AG20443 (cell line): ENCODE measurements at regions not wholly inside any gene's neighbourhood (a gene's known extent, or its start where the extent isn't known, plus 50 kb on each side); places are given as distances from the start of the nearest gene placed in this dataset.

Source experiments
- DNase-seq: peaks from one replicate; pipeline ENCODE4 v3.0.0; 2012; ENCODE audit warnings: low spot score, mixed read lengths

DNA sequence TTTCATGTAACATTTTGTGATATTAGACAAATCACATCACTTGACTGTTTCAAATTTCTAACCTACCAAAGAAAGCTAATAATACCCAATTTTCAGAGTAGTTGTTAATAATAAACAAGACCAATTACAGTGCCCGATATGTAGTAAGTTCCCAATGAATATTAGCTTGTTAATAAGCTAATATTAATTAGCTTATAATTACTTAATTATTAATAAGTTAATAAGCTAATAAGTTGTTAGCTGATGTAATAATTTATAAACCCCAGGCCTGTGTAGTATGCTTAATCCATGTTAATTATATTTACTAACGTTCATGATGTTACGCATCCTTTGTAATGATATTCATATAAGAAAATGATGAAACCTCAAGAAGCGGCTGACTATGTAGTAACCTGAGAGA is 643.8 kb upstream of the KIRREL3 start:
- DNase-seq: no peak

DNA sequence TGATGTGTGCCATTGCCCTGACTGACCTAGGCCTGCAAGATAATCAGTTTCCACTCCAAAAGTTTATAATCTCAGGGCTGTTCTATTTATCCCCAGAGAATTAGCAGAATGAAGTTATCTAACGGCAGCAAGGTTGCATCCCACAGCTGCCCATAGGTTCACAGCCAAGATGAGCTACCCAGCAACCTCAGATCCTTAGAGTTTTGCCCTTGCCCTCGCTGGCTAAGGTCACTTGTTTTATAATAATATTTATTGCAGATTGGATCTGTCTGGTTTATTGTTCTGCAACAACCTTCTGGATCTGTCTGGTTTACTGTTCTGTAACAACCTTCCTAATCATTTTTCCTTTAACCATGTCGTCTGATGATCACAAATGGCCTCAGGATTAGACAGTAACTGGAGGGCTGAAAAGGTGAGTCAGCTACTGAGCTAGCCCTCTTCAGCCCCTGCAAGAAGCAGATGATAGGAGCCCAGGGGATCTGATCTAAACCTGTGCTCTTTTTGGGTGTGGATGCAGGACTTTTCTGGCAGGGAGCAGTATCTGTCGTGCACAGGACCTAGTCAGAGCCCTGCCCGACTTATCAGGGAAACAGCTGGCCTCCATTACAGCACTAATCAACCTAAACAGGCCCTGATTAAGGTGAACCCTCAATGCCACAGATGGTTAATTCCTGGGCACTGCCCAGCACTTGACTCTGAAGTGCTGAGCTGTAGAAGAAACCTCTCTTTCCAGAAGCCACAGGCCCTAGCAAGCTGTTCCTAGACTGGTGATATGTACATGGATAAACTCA is 642.9 kb upstream of the KIRREL3 start:
- DNase-seq: no peak

DNA sequence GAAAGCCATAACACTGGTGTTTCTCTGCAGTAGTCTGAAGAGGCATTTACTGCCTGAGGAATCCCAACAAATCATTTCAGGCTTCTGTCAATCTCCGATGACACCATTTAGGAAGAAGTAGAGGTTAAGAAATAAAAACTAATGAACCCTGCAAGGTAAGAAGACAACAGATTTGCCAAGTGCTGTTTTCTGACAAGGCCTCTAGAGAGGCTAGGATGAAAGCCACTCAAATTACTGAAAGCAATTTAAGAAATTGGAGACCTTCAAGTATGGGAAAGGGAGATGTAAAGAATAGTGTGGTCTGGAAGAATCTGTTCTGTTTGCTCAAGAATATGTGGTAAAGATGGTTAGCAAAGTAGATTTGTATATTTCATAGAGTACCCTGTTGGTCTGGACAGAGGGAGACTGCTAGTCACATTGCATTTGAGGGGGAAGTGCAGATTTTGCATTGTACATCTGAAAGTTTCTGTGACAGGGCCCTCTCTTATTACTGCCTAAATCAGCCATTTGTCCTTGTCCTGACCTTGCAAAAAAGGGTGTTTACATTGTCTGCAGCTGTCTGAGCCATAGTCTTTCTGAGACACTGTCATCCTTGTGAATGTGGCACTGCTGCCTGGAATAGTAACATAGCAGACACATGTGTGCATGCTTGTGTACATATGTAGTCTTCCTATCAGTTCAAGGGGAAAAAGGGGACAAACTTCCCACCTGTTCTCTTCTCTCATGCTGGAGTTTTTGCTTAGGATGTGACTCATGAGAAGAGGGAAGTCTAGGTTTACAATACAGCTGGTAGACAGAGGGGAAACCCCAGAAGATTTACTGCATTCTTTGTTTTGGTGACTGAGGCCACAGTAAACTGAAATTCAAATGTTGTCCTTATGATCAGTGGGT is 640.2 kb upstream of the KIRREL3 start:
- no peak for DNase-seq

DNA sequence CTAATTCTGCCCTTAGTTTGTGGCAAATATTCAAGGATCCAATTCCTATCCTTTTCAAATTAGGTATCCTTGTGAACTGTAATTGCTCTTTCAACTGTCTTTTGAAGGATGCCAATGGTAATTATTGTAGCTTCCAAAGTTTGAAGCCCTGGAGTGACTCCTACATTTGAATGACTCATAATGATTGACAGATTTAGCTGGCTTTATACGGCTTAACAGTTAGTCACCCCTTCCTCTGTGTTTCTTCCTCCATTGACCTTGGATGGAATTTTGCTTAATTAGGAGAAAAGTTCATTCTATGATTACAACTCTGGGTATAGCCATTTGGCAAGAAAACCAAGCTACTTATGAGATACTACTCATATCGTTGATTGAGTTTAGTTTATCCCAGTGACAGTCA is 639.3 kb upstream of the KIRREL3 start:
- DNase-seq: no peak

DNA sequence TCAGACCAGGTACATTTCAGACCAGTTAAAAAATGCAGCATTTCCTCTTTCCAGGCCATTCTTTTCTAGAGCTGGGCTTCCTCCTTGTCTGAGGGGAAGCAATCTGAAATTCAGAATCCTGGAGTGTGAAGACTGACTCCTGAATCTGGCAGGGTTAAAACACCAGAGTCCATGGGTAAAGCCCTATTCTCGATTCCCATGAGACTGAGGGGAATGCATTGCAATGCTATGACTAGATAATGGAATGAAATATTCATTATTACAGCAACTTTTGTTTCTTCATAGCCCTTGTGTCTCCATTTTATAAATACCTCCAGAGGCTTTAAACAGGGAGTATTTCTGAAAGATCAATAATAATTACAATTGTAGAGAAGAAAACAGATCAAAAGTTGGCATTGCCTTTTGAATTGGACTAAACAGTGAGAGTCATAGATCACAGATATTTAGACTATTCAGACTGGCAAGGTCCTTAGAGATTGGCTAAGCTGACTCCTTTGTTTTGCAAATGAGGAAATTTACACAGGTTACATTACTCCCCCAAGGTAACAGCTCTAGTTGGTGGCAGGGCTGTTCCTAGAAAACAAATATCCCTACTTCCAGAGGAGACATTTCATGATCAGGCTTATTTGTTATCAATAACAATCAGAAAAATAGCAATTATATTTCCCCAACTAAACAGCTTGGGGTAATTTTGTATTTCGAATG is 632.6 kb upstream of the KIRREL3 start:
- DNase-seq: peak; percentile 12

DNA sequence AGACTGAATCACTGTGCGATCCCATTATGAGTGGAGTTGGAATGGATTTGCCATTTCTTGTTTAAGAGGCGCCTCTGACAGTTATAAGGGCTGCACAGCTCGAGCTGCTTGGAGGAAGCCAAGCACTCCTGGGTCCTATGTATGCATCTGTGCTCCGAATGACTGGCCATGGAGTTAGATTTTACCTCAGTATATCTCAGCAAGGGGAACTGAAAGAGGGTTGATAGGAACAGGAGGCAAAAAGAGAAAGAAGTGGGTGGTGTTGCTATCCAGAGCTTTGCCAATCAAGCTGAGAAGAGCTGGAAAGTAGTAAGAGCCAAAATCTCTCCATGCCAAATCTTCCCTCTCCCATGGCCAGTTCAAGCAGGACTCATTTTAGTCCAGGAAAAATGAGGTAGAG is 632.0 kb upstream of the KIRREL3 start:
- DNase-seq: no peak

DNA sequence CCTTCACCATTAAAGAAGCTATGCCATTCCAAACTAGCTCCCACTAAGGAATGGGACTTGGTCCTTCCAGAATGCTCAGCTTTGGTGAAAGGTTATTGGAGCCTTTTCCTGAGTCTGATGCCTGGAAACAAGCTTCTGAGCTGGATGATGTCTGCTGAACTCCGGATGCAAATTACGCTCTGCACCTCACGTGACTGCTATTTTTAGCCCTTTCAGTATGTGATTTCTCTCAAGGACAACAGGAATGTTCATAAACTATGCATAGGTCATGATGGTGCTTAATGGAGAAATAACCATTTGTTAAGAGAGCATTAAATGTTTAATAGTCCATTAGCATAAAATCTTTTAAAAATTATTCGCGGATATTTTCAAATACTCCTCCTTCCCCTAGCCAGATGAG is 631.4 kb upstream of the KIRREL3 start:
- no peak for DNase-seq

DNA sequence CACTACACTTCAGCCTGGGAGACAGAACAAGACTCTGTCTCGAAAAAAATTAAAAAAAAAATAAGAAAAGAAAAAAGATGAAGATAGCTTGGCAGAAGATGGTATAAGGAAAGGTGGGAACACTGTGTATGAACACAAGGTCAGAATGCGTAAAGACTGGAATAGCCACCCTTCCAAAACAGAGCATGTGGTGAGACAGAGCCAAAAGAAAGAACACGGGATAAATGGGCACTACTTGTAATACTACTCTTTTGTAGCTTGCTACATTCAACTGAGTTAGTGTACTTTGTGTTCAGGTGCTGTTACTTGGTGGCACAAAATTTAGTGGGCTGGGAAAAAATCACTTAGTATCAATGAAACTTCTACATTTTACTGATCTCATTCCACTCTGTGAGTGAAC is 628.6 kb upstream of the KIRREL3 start:
- DNase-seq: no peak

DNA sequence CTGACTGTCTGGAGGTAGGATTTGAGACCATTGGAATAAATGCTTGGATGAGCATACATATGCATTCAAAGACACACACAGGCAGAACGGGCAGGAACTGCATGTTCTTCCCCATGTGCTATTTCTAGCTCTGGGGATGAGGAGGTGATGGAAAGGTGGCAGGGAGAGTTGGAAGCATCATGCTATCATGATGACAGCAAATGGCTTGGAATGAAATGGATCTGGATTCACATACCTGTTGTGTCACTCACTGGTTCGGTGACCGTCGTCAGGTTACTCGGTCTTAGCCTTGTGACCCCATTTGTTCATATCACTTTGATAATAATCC is 627.9 kb upstream of the KIRREL3 start:
- DNase-seq: no peak

DNA sequence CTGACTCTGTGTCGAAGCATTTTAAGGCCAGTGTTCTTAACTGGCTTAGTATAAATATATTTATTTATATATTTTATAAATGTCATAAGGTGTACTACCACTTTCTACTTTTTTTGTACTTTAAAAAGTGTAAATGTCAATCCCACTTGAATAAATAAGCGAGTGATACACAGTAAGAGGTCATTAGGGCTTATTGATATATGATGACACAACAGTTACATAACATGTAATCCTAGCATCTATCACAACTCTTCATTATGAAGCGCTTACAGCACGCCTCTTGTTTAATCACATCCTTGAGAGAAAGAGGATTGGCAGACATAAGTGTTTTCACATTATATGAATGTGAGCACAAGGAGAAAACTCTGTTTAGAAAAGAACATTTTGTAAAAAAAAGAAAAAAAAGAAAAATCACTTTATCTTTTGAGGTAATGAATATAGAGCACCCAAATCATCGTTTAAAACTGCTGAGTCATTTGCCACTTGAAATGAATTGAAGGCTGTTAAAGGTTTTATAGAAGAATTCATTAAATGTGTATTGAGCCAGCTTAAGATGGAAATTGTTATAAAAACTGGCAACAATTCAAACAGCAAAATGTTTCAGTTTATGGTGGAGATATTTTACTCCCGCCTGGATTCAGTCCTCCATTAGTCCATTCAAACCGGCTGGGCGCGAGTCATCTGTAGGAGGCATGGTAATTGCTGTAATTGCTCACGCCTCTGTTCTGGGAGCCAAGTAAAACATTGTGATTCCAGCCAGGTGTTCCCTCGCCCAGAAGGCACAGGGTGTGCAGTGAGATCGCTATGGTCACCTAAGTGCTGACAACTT is 627.3 kb upstream of the KIRREL3 start:
- DNase-seq: no peak

DNA sequence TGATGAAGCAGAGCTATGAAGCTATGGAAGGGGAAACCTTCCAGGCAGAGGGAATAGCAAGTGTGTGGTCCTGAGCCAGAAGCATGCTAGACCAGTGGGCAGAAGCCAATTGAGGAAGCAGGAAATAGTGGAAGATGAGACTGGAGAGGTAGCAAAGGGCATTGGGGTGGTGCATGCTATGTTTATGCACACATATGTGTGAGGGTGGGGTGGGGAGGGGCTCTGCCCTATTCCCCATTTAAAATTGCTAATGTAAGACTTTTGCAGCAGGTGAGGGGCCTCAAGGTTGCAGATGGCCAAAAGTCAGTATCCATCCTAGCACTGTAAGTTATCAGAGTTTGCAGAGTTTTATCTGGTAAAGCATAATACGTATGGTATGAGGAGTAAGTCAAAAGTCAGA is 626.6 kb upstream of the KIRREL3 start:
- no peak for DNase-seq

DNA sequence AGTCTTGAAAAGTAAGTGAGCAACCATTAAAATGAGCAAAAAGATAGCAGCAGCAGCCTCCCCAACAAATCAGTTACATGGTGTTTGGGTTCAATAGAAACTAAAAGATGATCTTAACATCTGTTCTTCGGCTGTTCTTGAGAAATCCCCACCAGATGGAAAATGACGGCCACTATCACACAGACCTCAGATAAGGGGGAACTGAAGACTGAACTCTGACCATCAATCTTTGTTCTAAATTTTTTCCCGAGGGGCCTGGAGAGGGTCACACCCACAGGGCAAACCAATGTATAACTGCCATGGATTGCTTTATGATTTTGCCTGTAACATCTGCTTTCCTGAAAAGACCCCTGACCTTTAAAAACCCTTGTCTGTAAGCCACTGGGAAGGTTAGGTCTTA is 624.8 kb upstream of the KIRREL3 start:
- no peak for DNase-seq

DNA sequence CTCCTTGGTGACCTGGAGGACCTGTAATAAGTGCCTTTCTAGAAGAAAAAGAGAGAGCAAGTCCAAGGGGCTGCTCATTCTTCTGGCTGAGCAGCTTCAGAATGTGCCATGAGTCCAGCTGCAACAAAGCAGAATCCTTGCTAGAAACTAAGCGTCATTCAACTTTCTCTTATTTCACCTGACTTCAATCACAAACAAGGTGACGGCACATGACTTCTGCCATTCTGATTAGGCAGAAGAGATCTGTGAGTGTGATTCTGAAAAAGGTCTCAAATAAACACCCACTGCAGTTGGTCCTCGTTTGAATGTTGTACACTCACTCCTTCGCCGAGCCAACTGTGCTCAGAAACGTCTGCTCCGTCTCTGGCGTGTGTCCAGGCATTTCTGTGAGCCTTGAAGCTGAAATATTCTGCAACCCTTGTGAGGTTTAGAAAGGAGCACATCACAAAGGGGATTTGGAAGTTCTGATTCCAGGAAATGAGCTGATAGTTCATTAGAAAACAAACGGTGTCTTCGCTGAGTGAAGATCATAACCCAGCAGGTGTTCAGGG is 623.8 kb upstream of the KIRREL3 start:
- DNase-seq: no peak

DNA sequence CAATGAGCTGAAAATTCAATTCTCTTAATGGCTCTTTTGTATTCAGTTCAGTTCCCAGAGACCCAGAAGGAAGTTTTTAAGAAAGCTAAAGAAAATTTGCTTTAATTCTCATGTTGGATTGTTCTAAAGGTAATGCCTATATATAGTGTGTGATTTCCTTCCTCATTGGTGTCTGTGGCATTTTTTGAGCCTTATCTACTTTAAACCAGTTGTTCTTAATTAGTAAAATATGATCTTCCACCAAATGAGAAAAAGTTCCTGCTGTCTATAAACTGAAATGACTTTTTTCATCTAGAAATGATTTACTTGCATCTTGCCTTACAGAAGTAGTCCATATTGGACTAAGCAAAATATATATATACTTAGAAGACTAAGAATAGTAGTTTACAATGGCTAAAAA is 622.1 kb upstream of the KIRREL3 start:
- no peak for DNase-seq

DNA sequence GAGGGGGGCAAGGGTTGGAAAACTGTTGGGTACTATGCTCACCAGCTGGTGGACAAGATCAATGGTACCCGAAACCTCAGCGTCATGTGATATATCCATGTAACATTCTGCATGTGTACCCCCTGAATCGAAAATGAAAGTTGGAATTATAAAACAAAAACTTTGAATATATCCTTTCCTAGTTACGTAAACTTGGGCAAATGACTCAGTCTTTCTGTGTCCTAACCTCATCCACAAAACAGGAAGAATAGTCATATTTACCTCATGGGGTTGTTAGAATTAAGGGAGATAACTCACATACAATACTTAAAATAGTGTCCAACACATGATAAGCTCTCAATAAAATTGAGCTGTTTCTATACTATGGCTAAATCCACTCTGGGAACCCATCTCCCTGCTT is 620.1 kb upstream of the KIRREL3 start:
- DNase-seq: no peak

DNA sequence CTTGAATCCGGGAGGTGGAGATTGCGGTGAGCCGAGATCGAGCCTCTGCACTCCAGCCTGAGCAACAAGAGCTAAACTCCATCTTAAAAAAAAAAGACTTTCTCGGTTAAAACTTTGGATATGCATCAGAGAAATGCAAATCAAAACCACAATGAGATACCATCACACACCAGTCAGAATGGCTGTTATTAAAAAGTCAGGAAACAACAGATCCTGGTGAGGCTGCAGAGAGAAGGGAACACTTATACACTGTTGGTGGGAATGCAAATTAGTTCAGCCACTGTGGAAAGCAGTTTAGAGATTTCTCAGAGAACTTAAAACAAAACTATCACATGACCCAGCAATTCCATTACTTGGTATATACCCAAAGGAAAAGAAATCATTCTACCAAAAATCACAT is 619.4 kb upstream of the KIRREL3 start:
- no peak for DNase-seq

DNA sequence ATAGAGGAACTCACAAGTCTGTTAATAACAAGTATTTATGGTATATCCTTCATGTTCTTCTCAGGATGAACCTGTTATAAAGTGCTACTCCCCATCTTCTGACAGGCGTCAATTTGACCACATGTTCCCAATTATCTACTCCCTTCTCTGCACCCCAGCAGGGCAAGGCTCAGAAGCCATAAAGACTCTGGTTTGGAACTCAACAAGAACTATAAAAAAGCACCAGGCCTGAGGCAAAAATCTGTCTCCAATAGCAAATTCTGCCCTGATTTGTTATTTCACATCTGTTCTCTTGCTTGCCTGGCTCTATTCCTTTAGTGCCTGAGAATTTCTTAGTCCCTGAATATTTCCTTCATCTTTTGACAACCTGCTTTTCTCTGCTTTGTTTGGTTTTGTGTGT is 618.2 kb upstream of the KIRREL3 start:
- no peak for DNase-seq

DNA sequence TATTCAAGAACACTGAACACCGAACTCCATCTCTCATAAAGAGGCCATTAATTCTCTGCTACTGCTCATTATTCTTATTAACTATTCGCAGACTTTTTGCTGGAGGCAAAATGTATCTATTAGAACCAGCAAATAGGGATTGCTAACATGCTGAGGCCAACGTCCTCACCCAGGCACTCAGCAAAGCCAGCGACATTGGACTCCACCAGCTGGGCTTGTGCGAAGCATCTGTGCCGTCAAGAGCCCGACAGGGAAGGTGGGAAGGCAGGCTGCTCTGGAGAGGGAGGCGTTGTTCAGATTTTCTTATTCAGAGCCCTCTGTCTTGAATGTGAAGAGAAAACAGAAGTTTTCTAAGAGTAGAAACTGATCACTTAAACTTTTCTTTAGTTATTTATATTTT is 615.6 kb upstream of the KIRREL3 start:
- DNase-seq: no peak

DNA sequence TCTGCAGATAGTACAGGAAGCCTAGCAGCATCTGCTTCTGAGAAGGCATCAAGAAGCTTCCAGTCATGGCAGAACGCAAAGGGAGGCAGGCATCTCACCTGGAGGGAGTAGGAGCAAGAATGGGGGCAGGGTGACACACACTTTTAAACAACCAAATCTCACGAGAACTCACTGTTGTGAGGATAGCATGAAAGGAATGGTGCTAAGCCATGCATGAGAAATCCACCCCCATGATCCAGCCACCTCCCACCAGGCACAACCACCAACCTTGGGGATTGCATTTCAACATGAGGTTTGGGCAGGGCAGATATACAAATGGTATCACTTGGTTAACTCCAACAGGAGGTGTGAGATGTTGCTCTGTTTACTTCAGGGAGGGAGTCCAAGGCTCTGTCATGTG is 612.0 kb upstream of the KIRREL3 start:
- DNase-seq: no peak

DNA sequence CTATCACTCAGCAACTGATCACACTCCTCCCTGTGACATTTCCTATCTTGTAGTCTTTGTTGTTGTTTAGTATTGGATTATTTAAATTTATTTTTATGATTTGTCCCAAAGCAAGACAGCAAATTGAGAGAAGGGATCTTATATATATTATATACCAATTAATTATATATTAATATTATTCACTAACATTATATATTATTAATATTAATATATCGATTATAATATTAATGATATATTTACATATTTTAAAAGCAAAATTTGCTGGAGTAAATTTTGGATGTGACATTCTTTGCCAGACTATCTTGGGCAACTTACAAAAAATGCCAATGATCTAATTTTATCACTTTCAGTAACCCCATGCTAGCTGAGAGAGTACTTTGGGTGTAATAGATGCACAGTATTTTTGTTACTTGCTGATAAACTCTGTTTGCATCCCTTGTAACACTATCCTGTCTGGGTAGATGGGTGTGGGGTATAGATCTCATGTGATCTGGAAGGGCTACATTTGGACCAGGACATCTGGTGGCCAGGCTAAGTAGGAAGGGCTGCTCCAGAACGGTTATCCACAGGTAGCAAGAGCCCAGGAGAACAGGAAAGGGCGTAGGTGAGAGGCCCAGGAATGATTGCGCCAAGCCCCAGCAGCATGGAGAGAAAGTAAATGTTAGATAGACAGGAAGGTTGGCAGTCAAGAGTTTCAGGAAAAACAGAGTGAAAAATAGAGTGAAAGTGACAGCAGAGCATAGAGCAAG is 608.6 kb upstream of the KIRREL3 start:
- no peak for DNase-seq

DNA sequence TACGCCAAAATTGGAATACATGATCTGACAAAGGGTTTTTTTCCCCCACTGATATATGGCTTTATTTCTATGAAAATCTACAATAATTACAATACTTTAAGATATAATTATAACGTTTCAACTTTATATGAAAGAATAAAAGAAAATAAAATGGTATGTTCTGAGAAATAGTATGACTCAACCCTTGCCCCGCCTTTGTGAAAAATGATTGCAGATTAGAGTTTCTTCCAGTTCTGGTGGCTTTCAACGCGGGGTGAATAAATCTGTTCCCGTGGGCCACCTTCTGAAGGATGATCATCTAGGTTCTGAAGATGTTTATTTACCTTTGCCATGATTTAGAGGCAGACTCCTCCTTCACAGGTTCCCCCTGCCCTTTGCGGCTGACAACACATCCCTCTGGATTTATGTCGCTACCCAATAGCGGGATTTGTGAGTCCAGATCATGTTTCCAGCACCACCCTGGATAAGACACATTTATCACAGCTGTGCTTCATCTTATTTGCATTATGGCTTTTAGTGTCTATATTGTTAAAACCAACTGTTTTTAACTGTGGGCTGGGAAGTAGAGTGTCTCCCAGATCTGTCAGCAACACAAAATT is 607.0 kb upstream of the KIRREL3 start:
- DNase-seq: no peak
